Stromal cell of bone marrow (primary cell): ENCODE measurements at regions not wholly inside any gene's neighbourhood (a gene's known extent, or its start where the extent isn't known, plus 50 kb on each side); places are given as distances from the start of the nearest gene placed in this dataset.
A peak's percentile ranks its signal among the peaks of the same experiment; 100 is the strongest.

Experiments used
- DNase-seq: peaks from one replicate; pipeline ENCODE4 v3.0.0-alpha.2; 2012; ENCODE audit warnings: low read depth

- DNase-seq, result no peak
Observed at GRCh38 chr1:208587110-208587509, 342.9 kb upstream of the PLXNA2 start.

DNA sequence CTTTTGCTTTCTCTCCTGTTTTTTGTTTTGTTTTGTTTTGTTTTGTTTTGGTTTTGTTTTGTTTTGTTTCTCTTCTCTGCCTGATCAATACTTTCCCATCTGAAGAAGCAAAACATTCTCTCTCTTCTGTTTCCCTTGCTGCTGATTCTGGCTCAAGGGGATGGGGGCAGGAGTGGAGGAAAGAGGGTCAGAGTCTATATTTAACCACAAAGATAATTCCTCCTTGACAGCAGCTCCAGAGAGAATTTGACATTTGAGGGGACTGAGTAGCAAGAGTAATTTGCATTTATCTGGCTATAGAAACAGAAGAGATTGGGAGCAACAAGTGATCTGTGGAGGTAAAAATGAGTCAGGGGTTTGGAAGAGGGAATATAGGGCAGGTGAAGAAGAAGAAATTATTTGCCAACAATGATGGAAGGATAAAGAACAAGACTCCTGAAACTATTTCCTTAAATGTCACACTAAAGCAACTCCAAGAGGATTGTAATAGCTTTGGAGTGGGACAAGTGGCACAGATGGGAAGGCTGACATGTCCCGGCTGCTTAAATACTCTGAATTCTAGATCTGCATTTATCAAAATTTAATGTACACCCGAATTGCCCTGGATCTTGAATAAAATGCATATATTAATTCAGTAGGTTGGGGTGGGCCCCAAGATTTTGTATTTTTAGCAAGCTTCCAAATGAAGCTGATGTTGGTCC, 349.3 kb upstream of the PLXNA2 start:
- no peak for DNase-seq

DNA sequence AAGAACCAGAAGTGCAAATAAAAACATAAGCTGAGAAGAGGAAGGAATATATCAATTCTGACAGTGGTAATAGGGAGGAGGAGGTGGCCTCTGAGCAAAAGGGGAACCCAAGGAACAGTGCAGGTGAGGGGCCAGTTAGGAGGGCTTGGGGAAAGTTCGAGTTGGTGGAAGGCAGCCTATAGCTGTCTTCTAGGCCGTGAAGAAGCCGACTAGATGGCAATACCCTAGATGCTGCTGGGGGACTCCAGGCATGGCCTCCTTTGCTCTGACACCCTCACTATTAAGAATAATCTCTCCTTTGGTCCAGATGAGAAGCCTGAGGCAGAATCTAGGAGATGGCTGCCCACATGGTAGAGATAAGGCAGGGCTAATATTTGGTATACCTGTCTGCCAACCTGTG, 351.1 kb upstream of the PLXNA2 start:
- DNase-seq, result no peak

- DNase-seq, result peak; percentile 25
Observed at GRCh38 chr1:208595745-208596144, 351.6 kb upstream of the PLXNA2 start.

- DNase-seq, result no peak
Observed at GRCh38 chr1:208597571-208597970, 353.4 kb upstream of the PLXNA2 start.

DNA sequence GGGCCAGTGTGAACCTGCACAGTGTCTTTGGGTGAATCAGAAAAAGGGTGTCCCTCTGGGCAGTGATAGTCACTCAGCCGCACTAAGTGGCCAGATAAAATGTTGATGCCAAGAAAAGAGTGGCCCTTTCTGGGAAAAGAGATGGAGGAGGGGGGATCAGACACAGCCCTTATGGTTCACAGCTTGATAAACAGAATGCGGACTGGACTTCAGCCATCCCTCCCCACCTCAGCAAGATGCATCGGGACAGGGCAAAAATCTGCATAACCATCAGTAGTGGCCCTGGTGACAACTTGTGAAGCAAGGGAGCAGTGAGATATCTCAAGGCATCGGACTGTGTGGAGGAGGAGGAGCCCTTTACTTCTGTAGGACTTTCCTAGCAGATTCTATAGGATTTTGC, 353.8 kb upstream of the PLXNA2 start:
- DNase-seq, result no peak

DNA sequence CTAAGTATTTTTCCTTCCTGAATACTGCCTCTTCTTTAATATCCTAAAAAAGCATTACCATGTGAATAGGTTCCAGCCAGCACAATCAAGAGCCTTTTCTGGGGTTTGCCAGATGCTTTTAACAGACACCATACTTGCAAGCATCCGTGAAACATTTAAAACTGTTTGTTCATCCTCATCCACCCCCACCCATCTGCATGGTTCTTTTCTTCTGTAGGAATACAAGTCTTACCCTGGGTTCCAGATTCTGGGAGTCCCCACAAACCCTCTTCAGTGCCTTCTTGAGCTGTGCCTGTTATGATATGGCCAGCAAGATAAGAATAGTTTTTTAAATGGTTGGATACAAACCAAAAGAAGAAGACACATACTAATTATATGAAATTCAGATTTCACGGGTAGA, 354.9 kb upstream of the PLXNA2 start:
- no peak for DNase-seq

DNA sequence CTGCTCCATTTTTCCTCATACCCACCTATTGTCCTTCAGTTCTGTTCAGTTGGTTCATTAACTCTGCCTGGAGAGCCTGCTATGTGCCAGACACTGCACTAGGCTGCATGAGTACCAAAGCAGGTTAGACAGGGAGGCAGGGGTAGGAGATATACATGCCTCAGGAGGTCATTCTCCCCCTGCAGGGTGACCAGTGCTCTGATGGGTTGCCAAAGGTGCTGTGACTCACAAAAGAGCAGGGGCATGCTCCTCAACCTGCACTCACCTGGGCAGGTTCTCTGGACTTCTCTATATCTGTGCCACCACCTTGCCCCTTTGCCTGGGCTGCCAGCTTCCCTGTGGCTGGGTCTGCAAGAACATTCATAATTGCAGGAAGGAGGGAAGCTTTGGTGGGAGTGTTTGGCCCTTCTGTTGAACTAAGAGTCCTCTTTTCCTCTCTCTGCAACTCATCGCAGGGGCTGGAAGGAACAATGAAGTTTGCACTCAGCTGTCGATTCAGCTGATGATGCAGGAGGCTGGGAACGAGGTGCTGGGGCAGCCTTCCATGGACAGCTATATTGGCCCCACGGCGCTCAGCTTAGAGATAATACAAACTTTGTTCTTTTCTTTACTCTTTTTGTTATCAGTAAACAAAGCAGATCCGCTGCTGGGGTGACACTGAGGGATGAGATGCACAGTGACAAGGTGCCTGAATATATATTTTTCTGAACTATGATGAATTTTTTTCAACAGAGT, 356.4 kb upstream of the PLXNA2 start:
- DNase-seq, result no peak

GRCh38 chr1:208601561-208601960, 357.4 kb upstream of the PLXNA2 start:
- no peak for DNase-seq

DNA sequence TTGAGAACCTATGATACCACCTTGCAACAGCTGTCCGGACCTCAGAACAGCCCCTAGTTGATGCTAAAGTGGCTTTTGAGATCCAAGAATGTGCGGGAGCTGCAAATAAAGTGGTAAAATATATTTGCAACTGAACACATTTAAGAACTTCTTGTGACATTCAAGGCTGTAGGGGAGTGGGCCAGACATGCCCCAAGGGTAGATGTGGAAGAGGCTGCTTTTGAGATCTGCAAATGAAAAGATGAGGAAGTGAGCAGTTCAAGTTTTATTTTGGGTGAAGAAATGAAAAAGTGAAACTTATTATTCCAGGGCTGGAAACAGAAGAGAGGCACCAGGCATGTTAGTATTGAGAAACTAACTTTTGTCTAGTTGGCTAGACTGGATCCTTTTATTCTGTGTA, 359.5 kb upstream of the PLXNA2 start:
- no peak for DNase-seq

DNA sequence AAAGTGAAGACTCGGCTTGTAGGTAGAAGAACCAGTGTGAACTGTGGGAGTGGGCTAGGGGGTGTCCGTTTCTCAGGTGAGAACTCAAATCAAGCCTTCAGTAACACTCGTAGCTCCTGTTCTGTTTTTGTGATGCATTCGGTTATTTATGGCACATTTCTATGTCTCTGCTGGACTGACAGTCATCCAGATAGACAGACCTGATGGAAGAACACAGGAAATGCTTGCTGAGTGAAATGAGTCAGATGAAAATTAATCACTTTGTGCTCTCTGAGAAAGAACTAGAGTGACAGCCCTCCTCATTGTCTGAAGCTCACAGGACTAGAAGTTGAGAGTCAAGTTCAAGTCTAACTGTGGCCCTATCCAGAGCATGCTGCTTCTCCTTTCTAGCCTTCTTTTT, 360.1 kb upstream of the PLXNA2 start:
- no peak for DNase-seq

GRCh38 chr1:208606959-208607358, 362.8 kb upstream of the PLXNA2 start:
- DNase-seq, result no peak

GRCh38 chr1:208607616-208608015, 363.4 kb upstream of the PLXNA2 start:
- no peak for DNase-seq

DNA sequence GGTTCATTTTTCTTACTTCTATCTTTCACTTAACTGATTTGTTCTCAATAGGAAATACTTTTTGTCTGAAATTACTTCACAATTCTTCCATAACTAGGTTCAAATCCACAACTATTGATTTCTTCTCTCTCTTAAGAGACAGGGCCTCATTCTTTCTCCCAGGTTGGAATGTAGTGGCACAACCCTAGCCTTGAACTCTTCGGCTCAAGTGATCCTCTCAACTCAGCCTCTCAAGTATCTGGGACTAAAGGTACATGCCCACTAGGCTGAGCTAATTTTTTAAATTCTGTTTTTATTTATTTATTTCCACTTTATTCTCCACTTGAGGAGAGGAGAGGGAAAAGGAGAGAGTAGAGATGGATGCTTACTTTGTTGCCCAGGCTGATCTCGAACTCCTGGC, 370.4 kb upstream of the PLXNA2 start:
- no peak for DNase-seq

DNA sequence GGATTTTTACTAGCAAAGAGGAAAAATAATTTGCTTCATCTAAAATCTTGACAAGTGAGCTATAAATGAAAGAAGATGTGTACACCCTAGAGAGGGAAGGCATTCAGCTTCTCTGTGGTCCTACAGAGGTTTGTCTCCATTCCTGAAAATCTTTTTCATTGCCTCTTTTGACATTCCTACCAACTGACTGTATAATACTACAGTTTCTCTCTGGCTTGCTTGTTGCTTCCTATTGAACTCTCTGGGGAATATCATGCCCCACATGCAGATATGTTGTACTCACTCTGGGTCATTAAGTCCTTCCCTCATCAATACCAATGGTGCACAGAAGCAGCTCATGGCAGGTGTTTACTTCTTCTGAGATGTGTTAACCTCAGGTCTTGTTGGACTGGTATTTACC, 371.2 kb upstream of the PLXNA2 start:
- DNase-seq, result no peak

GRCh38 chr1:208616776-208617175, 372.6 kb upstream of the PLXNA2 start:
- DNase-seq, result no peak

GRCh38 chr1:208628022-208628914, 384.1 kb upstream of the PLXNA2 start:
- DNase-seq, result no peak

DNA sequence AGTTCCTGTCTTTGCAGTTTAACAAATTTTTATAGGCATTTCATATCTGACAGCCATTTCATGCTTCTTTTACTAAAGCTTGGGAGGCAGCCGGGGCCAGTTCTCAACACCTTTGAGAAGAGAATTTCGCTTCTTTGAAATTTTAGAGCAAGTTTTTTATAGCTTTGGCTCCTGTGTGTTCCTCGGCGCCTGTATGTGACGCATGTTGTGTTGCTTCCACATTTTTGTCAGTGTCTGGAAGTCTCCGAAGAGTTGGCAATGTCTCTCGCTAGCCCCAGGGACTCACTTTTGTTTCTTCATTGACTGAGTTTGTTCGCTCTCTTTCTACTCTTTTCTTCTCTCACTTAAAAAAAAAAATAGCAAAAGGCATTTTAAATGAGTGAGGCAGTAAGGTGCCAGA, 386.9 kb upstream of the PLXNA2 start:
- DNase-seq, result no peak

- no peak for DNase-seq
Observed at GRCh38 chr1:208631506-208631905, 387.3 kb upstream of the PLXNA2 start.

GRCh38 chr1:208634346-208635140, 390.4 kb upstream of the PLXNA2 start:
- DNase-seq, result no peak

GRCh38 chr1:208637181-208637580, 393.0 kb upstream of the PLXNA2 start:
- DNase-seq, result no peak

GRCh38 chr1:208639382-208639781, 395.2 kb upstream of the PLXNA2 start:
- DNase-seq, result no peak
